GM10248 (cell line): ENCODE measurements at regions not wholly inside any gene's neighbourhood (a gene's known extent, or its start where the extent isn't known, plus 50 kb on each side); places are given as distances from the start of the nearest gene placed in this dataset.

Experiments
- CTCF ChIA-PET: fragments of 300-600 bp; sonication (Branson Sonifier 250); formaldehyde crosslinking; extraction: SDS; loops from one replicate; lab custom pipeline; 2021; ENCODE audit warnings: antibody characterized with exemption; lab: Yijun Ruan, JAX
- POLR2A ChIA-PET: fragments of 350-650 bp; sonication (Branson Sonifier 250); formaldehyde crosslinking; extraction: SDS; loops from one replicate; lab custom pipeline; 2020; ENCODE audit warnings: antibody characterized with exemption; lab: Yijun Ruan, JAX
- DNase-seq: peaks from one replicate; pipeline ENCODE4 v3.0.0; 2012; ENCODE audit errors: extremely low spot score
- TF ChIP-seq, protein P1 (sequence below): IDR thresholded peaks from 2 replicates; pipeline ENCODE4 v1.5.1; 2012; ENCODE audit warnings: mild to moderate bottlenecking, low read depth; ENCODE audit errors: extremely low read depth, missing control alignments, control extremely low read depth

DNA sequence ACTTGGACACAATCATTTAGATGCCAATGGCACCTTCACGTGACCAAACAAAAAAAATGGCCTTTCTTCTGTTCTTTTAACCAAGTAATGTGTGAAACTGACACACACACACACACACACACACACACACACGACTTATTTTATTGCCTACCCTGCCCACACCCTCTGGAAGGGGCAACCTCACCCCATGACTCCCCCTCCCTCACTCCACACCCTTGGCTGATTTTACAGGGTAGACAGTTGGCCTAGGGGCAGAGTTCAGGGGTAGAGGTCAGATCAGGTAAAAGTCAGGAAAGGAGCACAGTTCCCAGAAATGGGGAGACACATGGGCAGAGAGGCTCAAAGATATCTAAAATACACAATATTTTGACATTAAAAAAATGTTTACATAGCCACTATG lies 144.8 kb upstream of the GJB5 start:
- ChIA-PET POLR2A (no interaction called here), CTCF (no interaction called here)
- no peak for DNase-seq
- TF ChIP-seq, protein P1, sequence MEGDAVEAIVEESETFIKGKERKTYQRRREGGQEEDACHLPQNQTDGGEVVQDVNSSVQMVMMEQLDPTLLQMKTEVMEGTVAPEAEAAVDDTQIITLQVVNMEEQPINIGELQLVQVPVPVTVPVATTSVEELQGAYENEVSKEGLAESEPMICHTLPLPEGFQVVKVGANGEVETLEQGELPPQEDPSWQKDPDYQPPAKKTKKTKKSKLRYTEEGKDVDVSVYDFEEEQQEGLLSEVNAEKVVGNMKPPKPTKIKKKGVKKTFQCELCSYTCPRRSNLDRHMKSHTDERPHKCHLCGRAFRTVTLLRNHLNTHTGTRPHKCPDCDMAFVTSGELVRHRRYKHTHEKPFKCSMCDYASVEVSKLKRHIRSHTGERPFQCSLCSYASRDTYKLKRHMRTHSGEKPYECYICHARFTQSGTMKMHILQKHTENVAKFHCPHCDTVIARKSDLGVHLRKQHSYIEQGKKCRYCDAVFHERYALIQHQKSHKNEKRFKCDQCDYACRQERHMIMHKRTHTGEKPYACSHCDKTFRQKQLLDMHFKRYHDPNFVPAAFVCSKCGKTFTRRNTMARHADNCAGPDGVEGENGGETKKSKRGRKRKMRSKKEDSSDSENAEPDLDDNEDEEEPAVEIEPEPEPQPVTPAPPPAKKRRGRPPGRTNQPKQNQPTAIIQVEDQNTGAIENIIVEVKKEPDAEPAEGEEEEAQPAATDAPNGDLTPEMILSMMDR, result no peak

DNA sequence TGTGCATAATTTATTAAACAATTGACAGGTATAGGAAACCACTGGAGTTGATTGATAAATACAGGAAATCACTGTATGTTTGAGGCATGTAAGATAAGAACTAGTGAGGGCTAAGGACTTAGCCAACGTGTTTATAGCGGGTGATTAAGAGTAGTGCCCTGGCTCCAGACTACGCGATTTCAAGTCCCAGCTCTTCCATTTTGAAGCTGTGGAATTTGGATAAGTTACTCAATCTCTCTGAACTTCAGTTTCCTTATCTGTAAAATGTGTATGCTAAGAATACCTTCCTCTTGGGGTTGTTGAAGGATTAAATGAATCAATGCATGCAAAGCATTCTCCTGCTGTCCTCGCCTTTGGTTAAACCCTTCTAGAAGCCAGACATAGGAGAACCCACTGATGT lies 143.3 kb upstream of the GJB5 start:
- CTCF ChIA-PET, result no interaction called here
- DNase-seq, result no peak
- TF ChIP-seq, protein P1, result no peak
- POLR2A ChIA-PET, result no interaction called here

DNA sequence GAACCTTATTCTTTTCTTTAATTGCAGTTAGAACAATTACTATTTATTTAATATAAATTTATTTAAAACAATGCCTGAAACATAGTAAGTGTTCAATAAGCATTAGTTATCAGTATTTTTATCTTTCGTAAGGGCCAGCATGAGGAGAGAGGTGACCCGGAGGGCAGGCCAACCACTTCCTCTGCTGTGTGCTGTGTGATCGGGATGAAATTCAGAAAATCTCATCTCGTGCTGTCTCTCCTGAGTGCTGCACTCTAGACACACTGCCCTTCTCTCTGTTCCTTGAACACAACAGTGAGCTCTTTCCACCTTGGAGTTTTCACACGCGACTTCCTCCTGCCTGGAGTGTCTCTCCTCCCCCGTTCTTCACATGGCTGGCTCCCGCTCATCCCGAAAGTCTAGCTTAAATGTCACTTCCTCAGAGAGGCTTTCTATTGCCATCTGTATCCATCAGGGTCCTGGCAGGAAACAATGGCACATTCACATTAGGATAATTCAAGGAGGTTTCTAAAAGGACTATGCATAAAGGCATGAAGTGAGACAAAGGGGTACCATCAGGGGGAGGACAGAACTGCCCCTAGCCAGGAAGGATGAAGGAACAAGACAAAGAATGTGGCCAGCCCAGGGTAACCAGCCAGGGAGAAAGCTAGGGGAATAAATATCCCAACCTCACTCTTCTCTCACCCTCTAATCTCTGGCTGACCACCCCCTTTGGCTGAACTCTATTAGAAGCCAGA lies 142.6 kb upstream of the GJB5 start:
- ChIA-PET CTCF (interaction anchor here (1.0 kb wide), 1 partner anchor 12 kb away, joined by 3 read pairs; no protein-coding TSS in a partner anchor), POLR2A (no interaction called here)
- no peak for DNase-seq
- TF ChIP-seq, protein P1, result no peak

DNA sequence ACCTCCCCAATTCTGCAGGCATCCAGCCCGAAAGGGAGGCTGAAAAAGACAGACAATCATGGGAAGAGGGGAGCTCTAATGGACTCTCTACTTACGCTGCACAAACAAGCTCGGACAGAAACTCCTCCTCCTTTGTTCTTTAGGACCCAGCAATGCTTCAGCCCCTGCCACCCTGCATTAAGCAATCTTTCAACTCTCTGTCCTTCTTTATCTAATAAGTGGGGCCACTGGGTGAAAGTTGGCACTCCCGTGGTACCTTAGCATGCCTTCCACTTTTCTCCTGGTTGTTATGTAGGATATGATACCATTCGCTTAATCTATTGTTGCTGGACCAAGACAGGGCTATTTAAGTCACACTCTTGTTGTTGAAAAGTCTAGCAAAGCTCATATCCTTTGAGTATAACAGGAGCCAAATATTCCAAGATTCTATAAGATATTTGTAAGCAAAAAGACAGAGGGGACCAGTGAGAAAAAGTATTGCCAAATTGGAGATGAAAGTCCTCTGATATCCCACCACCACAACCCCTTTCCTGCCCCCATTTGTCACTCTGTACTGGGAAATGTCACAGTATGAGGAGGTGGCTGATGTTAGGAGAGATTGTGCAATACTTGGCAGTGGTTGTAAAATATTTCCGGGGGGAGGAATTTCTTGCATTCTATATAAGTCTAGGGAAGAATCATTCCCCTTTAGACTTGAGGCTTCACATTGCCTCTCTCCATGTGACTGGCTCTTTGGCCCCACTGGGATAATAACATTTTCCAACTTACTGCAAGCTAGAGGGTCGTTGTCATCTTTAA lies 137.3 kb upstream of the GJB5 start:
- no peak for DNase-seq
- ChIA-PET CTCF (no interaction called here), POLR2A (no interaction called here)
- TF ChIP-seq, protein P1, result no peak

DNA sequence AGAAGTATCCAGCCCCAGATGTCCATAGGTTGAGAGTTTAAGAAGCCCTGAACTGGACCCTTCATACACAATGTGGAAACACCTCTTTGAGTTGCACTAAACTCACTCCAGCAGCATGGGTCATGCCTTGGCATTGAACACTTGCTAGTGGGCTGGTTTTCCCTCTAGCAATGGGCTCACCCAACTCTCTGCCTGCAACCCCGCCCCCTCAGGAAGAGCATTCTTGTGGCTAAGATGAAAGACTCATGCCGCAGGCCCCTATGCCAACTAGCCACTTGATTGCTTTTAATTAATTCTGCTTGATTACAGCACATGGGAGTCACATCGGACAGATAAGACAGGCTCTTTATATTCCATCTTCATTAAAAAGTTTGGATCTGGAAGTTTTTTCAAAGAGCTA lies 136.5 kb upstream of the GJB5 start:
- ChIA-PET POLR2A (no interaction called here), CTCF (no interaction called here)
- DNase-seq, result no peak
- TF ChIP-seq, protein P1, result no peak

DNA sequence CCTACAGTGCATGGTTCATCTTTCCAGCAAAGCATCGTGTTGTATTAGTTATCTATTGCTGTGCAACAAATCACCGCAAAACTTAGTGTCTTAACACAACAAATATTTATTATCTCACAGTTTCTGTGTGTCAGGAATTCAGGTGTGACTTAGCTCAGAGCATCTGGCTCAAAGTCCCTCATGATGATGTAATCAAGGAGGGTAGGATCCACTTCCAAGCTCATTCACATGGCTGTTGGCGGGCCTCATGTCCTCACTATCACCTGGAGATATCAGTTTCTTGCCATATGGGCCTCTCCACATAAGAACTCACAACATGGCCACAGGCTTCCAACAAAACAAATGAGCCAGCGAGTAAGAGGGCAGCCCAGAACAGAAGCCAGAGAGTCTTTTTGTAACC lies 135.6 kb upstream of the GJB5 start:
- DNase-seq, result no peak
- POLR2A ChIA-PET, result no interaction called here
- TF ChIP-seq, protein P1, result no peak
- CTCF ChIA-PET, result no interaction called here
